GM12864 (cell line): ENCODE measurements at regions not wholly inside any gene's neighbourhood (a gene's known extent, or its start where the extent isn't known, plus 50 kb on each side); places are given as distances from the start of the nearest gene placed in this dataset.

Experiments
- DNase-seq: peaks from one replicate; pipeline ENCODE4 v3.0.0-alpha.2; 2011; ENCODE audit warnings: low read depth
- H3K4me3 ChIP-seq: 2 replicates; pipeline ENCODE4 v1.5.1; 2011; ENCODE audit warnings: mild to moderate bottlenecking, low read depth, low read length, control low read depth
- TF ChIP-seq, protein P1 (sequence below): IDR thresholded peaks from 2 replicates; pipeline ENCODE4 v1.5.1; 2011; ENCODE audit warnings: low read depth, mild to moderate bottlenecking, moderate library complexity, low read length, control low read depth, inconsistent platforms; ENCODE audit errors: missing control alignments

GRCh38 chr2:120828066-120828465 lies 92.4 kb downstream of the GLI2 start:
- TF ChIP-seq, protein P1, sequence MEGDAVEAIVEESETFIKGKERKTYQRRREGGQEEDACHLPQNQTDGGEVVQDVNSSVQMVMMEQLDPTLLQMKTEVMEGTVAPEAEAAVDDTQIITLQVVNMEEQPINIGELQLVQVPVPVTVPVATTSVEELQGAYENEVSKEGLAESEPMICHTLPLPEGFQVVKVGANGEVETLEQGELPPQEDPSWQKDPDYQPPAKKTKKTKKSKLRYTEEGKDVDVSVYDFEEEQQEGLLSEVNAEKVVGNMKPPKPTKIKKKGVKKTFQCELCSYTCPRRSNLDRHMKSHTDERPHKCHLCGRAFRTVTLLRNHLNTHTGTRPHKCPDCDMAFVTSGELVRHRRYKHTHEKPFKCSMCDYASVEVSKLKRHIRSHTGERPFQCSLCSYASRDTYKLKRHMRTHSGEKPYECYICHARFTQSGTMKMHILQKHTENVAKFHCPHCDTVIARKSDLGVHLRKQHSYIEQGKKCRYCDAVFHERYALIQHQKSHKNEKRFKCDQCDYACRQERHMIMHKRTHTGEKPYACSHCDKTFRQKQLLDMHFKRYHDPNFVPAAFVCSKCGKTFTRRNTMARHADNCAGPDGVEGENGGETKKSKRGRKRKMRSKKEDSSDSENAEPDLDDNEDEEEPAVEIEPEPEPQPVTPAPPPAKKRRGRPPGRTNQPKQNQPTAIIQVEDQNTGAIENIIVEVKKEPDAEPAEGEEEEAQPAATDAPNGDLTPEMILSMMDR = no peak
- no peak for DNase-seq
- H3K4me3 ChIP-seq = no peak overlapping the region

- H3K4me3 ChIP-seq = no peak overlapping the region
- no peak for DNase-seq
- TF ChIP-seq, protein P1 = no peak
These were observed 93.4 kb downstream of the GLI2 start for GRCh38 chr2:120828829-120829632.

DNA sequence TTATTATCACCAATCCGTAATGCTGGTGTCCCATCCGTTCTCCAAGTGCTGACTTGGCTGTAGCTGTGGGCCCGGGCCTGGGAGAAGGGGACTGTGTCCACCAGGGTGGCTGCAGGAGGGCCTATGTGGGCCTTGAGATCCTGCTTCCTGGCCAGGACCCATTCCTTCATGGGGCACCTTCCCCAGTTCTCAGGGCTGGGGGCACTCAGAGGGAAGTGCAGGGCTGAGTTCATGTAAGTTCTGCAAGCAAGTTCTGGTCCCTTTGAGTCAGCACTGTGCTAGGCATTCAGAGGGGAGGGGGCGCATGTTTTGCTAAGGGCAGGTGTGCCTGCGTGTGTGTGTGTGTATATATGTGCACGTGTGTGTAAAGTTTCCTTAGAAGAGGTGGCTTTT lies 94.0 kb downstream of the GLI2 start:
- H3K4me3 ChIP-seq = no peak overlapping the region
- no peak for DNase-seq
- TF ChIP-seq, protein P1 = no peak

GRCh38 chr2:120830096-120830830 lies 94.6 kb downstream of the GLI2 start:
- H3K4me3 ChIP-seq = no peak overlapping the region
- no peak for DNase-seq
- TF ChIP-seq, protein P1 = no peak

DNA sequence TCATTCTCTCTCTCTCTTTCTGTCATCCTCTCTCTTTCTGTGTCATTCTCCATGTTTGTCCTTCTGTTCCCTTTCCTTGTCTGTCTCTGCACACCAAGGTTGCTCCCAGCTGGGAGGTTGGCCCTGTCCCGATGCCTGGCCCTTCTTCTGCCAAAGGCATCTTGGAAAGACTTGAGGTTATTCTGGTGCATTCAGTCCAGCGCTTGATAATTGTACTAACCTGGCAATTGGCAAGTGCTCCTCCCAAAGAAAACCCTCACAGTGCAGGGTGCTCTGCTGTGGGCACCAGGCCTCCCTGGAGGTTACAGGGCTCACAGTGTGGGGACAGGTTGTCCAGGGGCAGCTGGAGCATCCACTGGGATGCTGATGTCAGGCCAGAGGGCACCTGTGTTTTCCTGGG lies 95.4 kb downstream of the GLI2 start:
- DNase-seq = no peak
- no peak overlapping the region for H3K4me3 ChIP-seq
- TF ChIP-seq, protein P1 = no peak

DNA sequence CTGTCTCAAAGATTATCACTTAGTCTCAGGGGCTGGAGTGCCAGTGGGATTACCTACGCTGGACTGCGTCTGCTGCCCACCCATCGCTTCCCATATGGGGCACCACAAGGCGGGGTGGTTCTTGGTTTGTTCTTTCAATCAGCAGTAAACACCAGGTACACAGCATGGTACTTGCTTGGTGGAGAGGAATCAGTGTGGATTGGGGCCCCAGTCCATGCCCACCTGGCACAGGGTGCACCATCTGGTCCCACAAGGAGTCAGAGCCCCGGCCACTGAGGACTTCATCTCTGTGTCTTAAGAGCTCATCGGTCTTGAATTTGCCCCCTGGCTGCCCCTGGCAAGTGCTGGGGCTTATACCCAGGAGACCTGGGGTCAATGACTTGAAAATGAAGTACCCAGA lies 96.2 kb downstream of the GLI2 start:
- H3K4me3 ChIP-seq = no peak overlapping the region
- DNase-seq = no peak
- TF ChIP-seq, protein P1 = no peak
